Endothelial cell of umbilical vein (primary cell): ENCODE measurements at regions not wholly inside any gene's neighbourhood (a gene's known extent, or its start where the extent isn't known, plus 50 kb on each side); places are given as distances from the start of the nearest gene placed in this dataset.

Experiments used
- BruUV-seq: library from RNA; stranded (reverse); fragments of 400-500 nt; replicated peaks from 2 replicates; lab custom pipeline; 2021; lab: Mats Ljungman, UMichigan
- CTCF ChIA-PET: fragments of 300-600, 350-600 bp; sonication (Branson Sonifier 250); formaldehyde crosslinking; loops from one replicate; lab custom pipeline; 2021; ENCODE audit warnings: antibody characterized with exemption, inconsistent platforms; lab: Charles Lee
- POLR2A ChIA-PET: fragments of 300-600, 350-600 bp; sonication (Branson Sonifier 250); formaldehyde crosslinking; loops from one replicate; lab custom pipeline; 2021; ENCODE audit warnings: antibody characterized with exemption, inconsistent platforms; lab: Charles Lee
- DNase-seq: peaks from one replicate; pipeline ENCODE4 v3.0.0-alpha.2; 2011; ENCODE audit warnings: low read depth, low spot score
- FAIRE-seq: peaks from 2 replicates; lab custom pipeline; 2011; peaks lifted over from hg19 to GRCh38; lab: Jason Lieb, UNC
- H2AFZ ChIP-seq: 2 replicates; pipeline ENCODE4 v1.6.0; 2012; ENCODE audit warnings: low read depth, low read length, control low read depth, inconsistent platforms
- H3K27ac ChIP-seq: 2 replicates; pipeline ENCODE4 v1.5.1; 2011; ENCODE audit warnings: low read depth, mild to moderate bottlenecking, control low read depth, low read length, moderate library complexity; ENCODE audit not compliant: insufficient read depth
- H3K27me3 ChIP-seq, 2 experiments: 2 replicates each; pipeline versions ENCODE4 v1.6.0 to v1.6.1; 2011; ENCODE audit warnings: low read length in 2 of 2, mixed read lengths in 1 of 2; ENCODE audit not compliant: control insufficient read depth in 2 of 2, insufficient read depth in 2 of 2
- H3K36me3 ChIP-seq, 2 experiments: 2 replicates in 1 of 2; 3 replicates in 1 of 2; pipeline ENCODE4 v1.5.1; 2011; ENCODE audit warnings: low read length in 2 of 2, mild to moderate bottlenecking in 1 of 2, moderate library complexity in 1 of 2; ENCODE audit not compliant: control insufficient read depth in 2 of 2, insufficient read depth in 2 of 2; ENCODE audit errors: extremely low read depth in 1 of 2
- H3K4me1 ChIP-seq: 3 replicates; pipeline ENCODE4 v1.5.1; 2011; ENCODE audit warnings: mild to moderate bottlenecking, low read length; ENCODE audit not compliant: control insufficient read depth, insufficient read depth; ENCODE audit errors: extremely low read depth
- H3K4me2 ChIP-seq: 2 replicates; pipeline ENCODE4 v1.6.1; 2011; ENCODE audit warnings: low read length, control low read depth, mixed read lengths; ENCODE audit not compliant: insufficient read depth
- H3K4me3 ChIP-seq, 3 experiments: fragments of 200-600 bp in 1 of 3; sonication (generic), shearing (Covaris generic) in 1 of 3; replicated peaks in 1 of 3; 2 replicates each; pipeline ENCODE4 v1.5.1; 2011 to 2016; ENCODE audit warnings: control low read depth in 3 of 3, low read length in 3 of 3, mild to moderate bottlenecking in 2 of 3, inconsistent platforms in 1 of 3, low read depth in 1 of 3, moderate library complexity in 1 of 3; ENCODE audit not compliant: insufficient read depth in 1 of 3
- H3K79me2 ChIP-seq: 2 replicates; pipeline ENCODE4 v1.6.0; 2012; ENCODE audit warnings: low read length, inconsistent platforms; ENCODE audit not compliant: control insufficient read depth, insufficient read depth
- H3K9ac ChIP-seq: replicated peaks from 2 replicates; pipeline ENCODE3; 2011; ENCODE audit warnings: low read length, control low read depth; ENCODE audit not compliant: insufficient read depth; ENCODE audit errors: extremely low read depth
- H3K9me1 ChIP-seq: replicated peaks from 3 replicates; pipeline ENCODE4 v1.6.0; 2011; ENCODE audit warnings: mild to moderate bottlenecking, low read length; ENCODE audit not compliant: control insufficient read depth, insufficient read depth; ENCODE audit errors: extremely low read depth
- H3K9me3 ChIP-seq: replicated peaks from 2 replicates; pipeline ENCODE4 v1.5.1; 2012; ENCODE audit warnings: low read length, inconsistent platforms; ENCODE audit not compliant: control insufficient read depth, insufficient read depth
- H4K20me1 ChIP-seq: replicated peaks from 2 replicates; pipeline ENCODE3; 2011; ENCODE audit warnings: mild to moderate bottlenecking, low read length; ENCODE audit not compliant: control insufficient read depth, insufficient read depth; ENCODE audit errors: extremely low read depth
- EZH2 ChIP-seq: IDR thresholded peaks from 2 replicates; pipeline ENCODE4 v1.6.1; 2012; ENCODE audit warnings: borderline replicate concordance, low read depth, mild to moderate bottlenecking, moderate library complexity, low read length, inconsistent platforms; ENCODE audit not compliant: severe bottlenecking
- FOS ChIP-seq: IDR thresholded peaks from 2 replicates; pipeline ENCODE4 v1.6.1; 2011; ENCODE audit warnings: mild to moderate bottlenecking, low read length, moderate library complexity, borderline replicate concordance; ENCODE audit not compliant: insufficient read depth
- GATA2 ChIP-seq: IDR thresholded peaks from 2 replicates; pipeline ENCODE4 v1.7.0; 2011; ENCODE audit warnings: low read depth, mild to moderate bottlenecking, moderate library complexity, mixed read lengths, low read length; ENCODE audit not compliant: insufficient read length, insufficient read depth
- JUN ChIP-seq: IDR thresholded peaks from 2 replicates; pipeline ENCODE4 v1.6.1; 2011; ENCODE audit warnings: borderline replicate concordance, low read depth; ENCODE audit not compliant: insufficient read length, insufficient read depth
- MYC ChIP-seq: IDR thresholded peaks from one replicate; pipeline ENCODE4 v1.6.1; 2011; ENCODE audit warnings: mild to moderate bottlenecking, low read depth, low read length
- POLR2A ChIP-seq: IDR thresholded peaks from 2 replicates; pipeline ENCODE4 v1.6.1; 2012; ENCODE audit warnings: low read depth, mild to moderate bottlenecking, control low read depth, low read length
- POLR2AphosphoS5 ChIP-seq: IDR thresholded peaks from 2 replicates; pipeline ENCODE4 v1.6.1; 2012; ENCODE audit warnings: low read depth, mild to moderate bottlenecking, control low read depth, low read length, moderate library complexity; ENCODE audit not compliant: insufficient read depth
- dilution Hi-C: fragments of 300-500 bp; cut with MboI; formaldehyde crosslinking; loops from one replicate; pipeline ENCODE4 v1.15.0; 2019; ENCODE audit warnings: low sequenced_read_pairs; ENCODE audit not compliant: extremely low pct_ligation_motif_present
- intact Hi-C: fragments of 100-400 bp; cut with micrococcal nuclease; formaldehyde crosslinking; loops from one replicate; pipeline ENCODE4 v1.10.0; 2022
- TF ChIP-seq, protein P1 (sequence below), 2 donors: IDR thresholded peaks; 1 replicate in 1 of 2; 2 replicates in 1 of 2; pipeline ENCODE4 v1.5.1; 2011; ENCODE audit warnings: low read length in 2 of 2, mild to moderate bottlenecking in 2 of 2, moderate library complexity in 2 of 2, control low read depth in 1 of 2, inconsistent platforms in 1 of 2, low read depth in 1 of 2; ENCODE audit not compliant: insufficient read depth in 1 of 2; ENCODE audit errors: extremely low read depth in 1 of 2
- TF ChIP-seq, protein P2 (sequence below): IDR thresholded peaks from 2 replicates; pipeline ENCODE4 v1.6.1; 2011; ENCODE audit not compliant: insufficient read depth, insufficient read length

DNA sequence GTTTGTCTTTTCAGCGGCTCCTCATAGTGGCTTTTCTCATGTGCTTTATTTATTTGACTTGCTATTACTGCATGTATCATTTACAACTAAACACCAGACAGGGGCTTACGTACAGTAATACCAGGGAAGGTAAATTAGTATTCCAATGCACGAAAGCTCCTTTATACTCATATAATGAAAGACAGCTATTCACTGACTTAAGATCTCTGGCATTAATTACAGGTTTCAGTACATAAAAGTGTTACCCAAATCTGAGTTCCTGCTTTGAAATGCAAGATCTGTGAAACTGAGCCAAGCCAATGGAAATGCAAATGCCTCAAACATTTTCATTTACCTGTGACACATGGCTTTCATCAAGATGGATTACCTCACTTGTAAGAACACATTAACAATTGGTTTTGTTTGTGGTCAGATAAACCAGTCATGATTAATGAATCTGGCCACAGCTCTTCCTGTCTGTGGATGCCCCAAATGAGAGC is 107.2 kb downstream of the ANAPC4 start:
- intact Hi-C loops = no loop called here
- Histone ChIP-seq H3K79me2 (no peaks in the 10 kb centered on the region), H4K20me1 (no peaks in the 10 kb centered on the region), H3K27me3 (no peaks in the 10 kb centered on the region), H3K27ac (no peak overlapping the region), H3K9me1 (no peaks in the 10 kb centered on the region), H3K4me1 (peaks cover 23% of the 10 kb centered on the region), H3K9me3 (no peaks in the 10 kb centered on the region), H3K36me3 (no peaks in the 10 kb centered on the region), H3K4me2 (peak overlapping the region; percentile 24), H3K9ac (no peak overlapping the region), H3K4me3 (no peak overlapping the region), H2AFZ (peak overlapping the region; percentile 24)
- DNase-seq (no peak), FAIRE-seq (no peak)
- CTCF ChIA-PET = interaction anchor here (0.9 to 1.4 kb wide), 3 partner anchors 13 to 89 kb away, joined by 3 to 4 read pairs (median 3); no protein-coding TSS in a partner anchor
- POLR2A ChIA-PET = no interaction called here
- BruUV-seq = no TSS peak
- dilution Hi-C loops = no loop called here
- TF ChIP-seq POLR2AphosphoS5 (no peak), FOS (no peak), GATA2 (no peak), JUN (no peak), POLR2A (no peak), MYC (no peak), EZH2 (no peak)
- TF ChIP-seq, protein P1, sequence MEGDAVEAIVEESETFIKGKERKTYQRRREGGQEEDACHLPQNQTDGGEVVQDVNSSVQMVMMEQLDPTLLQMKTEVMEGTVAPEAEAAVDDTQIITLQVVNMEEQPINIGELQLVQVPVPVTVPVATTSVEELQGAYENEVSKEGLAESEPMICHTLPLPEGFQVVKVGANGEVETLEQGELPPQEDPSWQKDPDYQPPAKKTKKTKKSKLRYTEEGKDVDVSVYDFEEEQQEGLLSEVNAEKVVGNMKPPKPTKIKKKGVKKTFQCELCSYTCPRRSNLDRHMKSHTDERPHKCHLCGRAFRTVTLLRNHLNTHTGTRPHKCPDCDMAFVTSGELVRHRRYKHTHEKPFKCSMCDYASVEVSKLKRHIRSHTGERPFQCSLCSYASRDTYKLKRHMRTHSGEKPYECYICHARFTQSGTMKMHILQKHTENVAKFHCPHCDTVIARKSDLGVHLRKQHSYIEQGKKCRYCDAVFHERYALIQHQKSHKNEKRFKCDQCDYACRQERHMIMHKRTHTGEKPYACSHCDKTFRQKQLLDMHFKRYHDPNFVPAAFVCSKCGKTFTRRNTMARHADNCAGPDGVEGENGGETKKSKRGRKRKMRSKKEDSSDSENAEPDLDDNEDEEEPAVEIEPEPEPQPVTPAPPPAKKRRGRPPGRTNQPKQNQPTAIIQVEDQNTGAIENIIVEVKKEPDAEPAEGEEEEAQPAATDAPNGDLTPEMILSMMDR (IDR thresholded peaks at IDR 0.05; ENCODE audit: extremely low read depth in 1 of 2, insufficient read depth in 1 of 2, low read depth in 1 of 2, low read length in 2 of 2) = no peak
- TF ChIP-seq, protein P2, sequence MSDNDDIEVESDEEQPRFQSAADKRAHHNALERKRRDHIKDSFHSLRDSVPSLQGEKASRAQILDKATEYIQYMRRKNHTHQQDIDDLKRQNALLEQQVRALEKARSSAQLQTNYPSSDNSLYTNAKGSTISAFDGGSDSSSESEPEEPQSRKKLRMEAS = no peak
